GM12892 (cell line): ENCODE measurements at regions not wholly inside any gene's neighbourhood (a gene's known extent, or its start where the extent isn't known, plus 50 kb on each side); places are given as distances from the start of the nearest gene placed in this dataset.

Experiments used
- POLR2A ChIP-seq: IDR thresholded peaks from 2 replicates; pipeline ENCODE4 v1.6.1; 2011; ENCODE audit warnings: low read depth, low read length, control low read depth
- POLR2AphosphoS5 ChIP-seq: IDR thresholded peaks from 2 replicates; pipeline ENCODE4 v1.6.1; 2011; ENCODE audit warnings: low read depth, low read length, control low read depth
- TAF1 ChIP-seq: IDR thresholded peaks from 2 replicates; pipeline ENCODE4 v1.6.1; 2011; ENCODE audit warnings: low read depth, mild to moderate bottlenecking, control low read depth, low read length, borderline replicate concordance

GRCh38 chr2:81974216-81974615, 1669.7 kb upstream of the LRRTM1 start:
- TF ChIP-seq POLR2AphosphoS5, result no peak
- TF ChIP-seq POLR2A, result no peak
- no peak for TF ChIP-seq TAF1
